PC-3 (cell line): ENCODE measurements at regions not wholly inside any gene's neighbourhood (a gene's known extent, or its start where the extent isn't known, plus 50 kb on each side); places are given as distances from the start of the nearest gene placed in this dataset.

Experiments
- ATAC-seq: fragments of 200-7000 bp; cut with Tn5 transposase; 2 replicates; pipeline ENCODE4 v1.9.1; 2020; ENCODE audit warnings: mild to moderate bottlenecking, moderate library complexity
- BruUV-seq: library from RNA; stranded (reverse); fragments of 400-500 nt; replicated peaks from 2 replicates; lab custom pipeline; 2021; lab: Mats Ljungman, UMichigan
- CTCF ChIA-PET: fragments of 300-600 bp; sonication (Branson Sonifier 250); formaldehyde crosslinking; loops from one replicate; lab custom pipeline; 2022; ENCODE audit warnings: antibody characterized with exemption; lab: Charles Lee
- POLR2A ChIA-PET: fragments of 300-600 bp; sonication (Branson Sonifier 250); formaldehyde crosslinking; loops from one replicate; lab custom pipeline; 2022; ENCODE audit warnings: antibody characterized with exemption; ENCODE audit not compliant: unreplicated experiment; lab: Charles Lee
- DNase-seq: peaks from one replicate; pipeline ENCODE4 v3.0.0-alpha.2; 2015
- H2AFZ ChIP-seq: fragments of 300-600 bp; sonication (generic); 2 replicates; pipeline ENCODE4 v1.6.0; 2016; ENCODE audit warnings: antibody characterized with exemption, low read length
- H3F3A ChIP-seq: fragments of 300-600 bp; sonication (generic); one replicate; pipeline ENCODE4 v1.6.0; 2017; ENCODE audit warnings: antibody characterized with exemption, low read length, control low read depth, mild to moderate bottlenecking; ENCODE audit not compliant: unreplicated experiment
- H3K27ac ChIP-seq: fragments of 300-600 bp; sonication (generic); 2 replicates; pipeline ENCODE4 v1.5.1; 2016; ENCODE audit warnings: mild to moderate bottlenecking, low read length
- H3K27me3 ChIP-seq: fragments of 300-600 bp; sonication (generic); 2 replicates; pipeline ENCODE4 v1.6.1; 2016; ENCODE audit warnings: low read length, mixed read lengths
- H3K36me3 ChIP-seq: fragments of 300-600 bp; sonication (generic); 2 replicates; pipeline ENCODE4 v1.6.1; 2016; ENCODE audit warnings: low read depth, mixed run types, low read length, mixed read lengths
- H3K4me1 ChIP-seq: fragments of 300-600 bp; sonication (generic); 2 replicates; pipeline ENCODE4 v1.5.1; 2016; ENCODE audit warnings: low read length; ENCODE audit not compliant: insufficient read depth
- H3K4me2 ChIP-seq: fragments of 300-600 bp; sonication (generic); 2 replicates; pipeline ENCODE4 v1.6.0; 2016; ENCODE audit warnings: low read length
- H3K4me3 ChIP-seq: fragments of 300-600 bp; sonication (generic); 2 replicates; pipeline ENCODE4 v1.5.1; 2016; ENCODE audit warnings: mild to moderate bottlenecking, low read length, mixed read lengths
- H3K79me2 ChIP-seq: fragments of 300-600 bp; sonication (generic); 2 replicates; pipeline ENCODE4 v1.6.1; 2017; ENCODE audit warnings: low read length, mixed read lengths
- H3K9ac ChIP-seq: fragments of 300-600 bp; sonication (generic); 2 replicates; pipeline ENCODE4 v1.6.0; 2016; ENCODE audit warnings: mild to moderate bottlenecking, low read length
- H3K9me2 ChIP-seq: fragments of 300-600 bp; sonication (generic); replicated peaks from 2 replicates; pipeline ENCODE4 v1.6.1; 2016; ENCODE audit warnings: mixed run types, low read length, mixed read lengths
- H3K9me3 ChIP-seq: fragments of 300-600 bp; sonication (generic); 2 replicates; pipeline ENCODE4 v1.6.1; 2016; ENCODE audit warnings: low read length, mixed read lengths
- H4K20me1 ChIP-seq: fragments of 300-600 bp; sonication (generic); 2 replicates; pipeline ENCODE4 v1.6.1; 2016; ENCODE audit warnings: low read length, mixed read lengths
- EZH2 ChIP-seq: fragments of 300-600 bp; sonication (generic); IDR thresholded peaks from one replicate; pipeline ENCODE4 v1.6.1; 2017; ENCODE audit warnings: antibody characterized with exemption, mild to moderate bottlenecking, low read length; ENCODE audit not compliant: unreplicated experiment
- EZH2phosphoT487 ChIP-seq: fragments of 300-600 bp; sonication (generic); IDR thresholded peaks from 2 replicates; pipeline ENCODE4 v1.6.1; 2018; ENCODE audit warnings: mild to moderate bottlenecking, antibody characterized with exemption, low read length, borderline replicate concordance
- intact Hi-C: fragments of 100-400 bp; cut with micrococcal nuclease; formaldehyde crosslinking; loops from 2 replicates; pipeline ENCODE4 v1.9.0; 2023
- TF ChIP-seq, protein P1 (sequence below): fragments of 300-600 bp; sonication (generic); conservative IDR thresholded peaks from 2 replicates; pipeline ENCODE4 v1.5.1; 2017; ENCODE audit warnings: antibody characterized with exemption, low read depth, mild to moderate bottlenecking, low read length

DNA sequence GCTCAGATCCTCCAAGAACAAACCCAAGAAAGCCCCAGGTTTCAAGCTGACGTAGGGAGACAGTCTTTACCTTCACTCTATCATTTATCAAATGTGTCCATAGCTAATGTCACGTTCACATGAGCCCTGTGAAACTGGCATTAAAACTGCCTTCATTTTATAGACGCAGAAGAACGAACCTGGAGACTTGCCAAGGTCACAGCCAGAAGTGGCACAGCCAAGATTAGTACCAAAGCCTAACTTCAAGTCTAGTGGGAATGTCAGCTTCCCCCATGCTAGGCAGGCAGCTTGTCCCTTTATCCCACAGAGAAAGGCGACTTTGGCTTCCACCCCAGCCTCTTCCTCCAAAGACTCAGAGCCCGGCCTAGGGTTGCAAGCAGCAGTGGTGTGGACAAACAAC lies 517.2 kb downstream of the SHQ1 start:
- ATAC-seq: no peak
- BruUV-seq: no TSS peak
- POLR2A ChIA-PET: interaction anchor here (0.6 kb wide), 1 partner anchor 490 kb away, joined by 4 read pairs; no protein-coding TSS in a partner anchor

DNA sequence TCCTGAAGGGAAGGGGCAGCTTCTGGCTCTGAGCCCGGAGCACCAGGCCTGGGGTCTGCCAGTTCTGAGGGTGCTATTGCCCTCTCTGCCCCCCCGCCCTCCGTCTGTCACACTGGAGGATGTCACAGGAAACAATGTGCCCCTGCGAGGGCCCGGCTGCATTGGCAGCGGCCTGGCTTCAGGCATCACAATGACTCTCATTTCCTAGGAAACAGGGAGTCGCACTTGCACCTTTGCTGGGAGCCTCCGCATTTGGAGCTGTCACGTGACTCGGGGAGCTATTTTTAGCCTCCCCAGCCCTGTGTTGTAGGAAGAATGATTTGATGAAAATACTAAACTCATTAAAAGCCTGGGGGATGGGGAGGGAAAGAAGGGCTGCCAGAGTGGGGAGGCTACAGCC lies 518.9 kb downstream of the SHQ1 start:
- H2AFZ ChIP-seq: no peak overlapping the region
- TF ChIP-seq EZH2phosphoT487 (no peak), EZH2 (no peak)
- TF ChIP-seq, protein P1, sequence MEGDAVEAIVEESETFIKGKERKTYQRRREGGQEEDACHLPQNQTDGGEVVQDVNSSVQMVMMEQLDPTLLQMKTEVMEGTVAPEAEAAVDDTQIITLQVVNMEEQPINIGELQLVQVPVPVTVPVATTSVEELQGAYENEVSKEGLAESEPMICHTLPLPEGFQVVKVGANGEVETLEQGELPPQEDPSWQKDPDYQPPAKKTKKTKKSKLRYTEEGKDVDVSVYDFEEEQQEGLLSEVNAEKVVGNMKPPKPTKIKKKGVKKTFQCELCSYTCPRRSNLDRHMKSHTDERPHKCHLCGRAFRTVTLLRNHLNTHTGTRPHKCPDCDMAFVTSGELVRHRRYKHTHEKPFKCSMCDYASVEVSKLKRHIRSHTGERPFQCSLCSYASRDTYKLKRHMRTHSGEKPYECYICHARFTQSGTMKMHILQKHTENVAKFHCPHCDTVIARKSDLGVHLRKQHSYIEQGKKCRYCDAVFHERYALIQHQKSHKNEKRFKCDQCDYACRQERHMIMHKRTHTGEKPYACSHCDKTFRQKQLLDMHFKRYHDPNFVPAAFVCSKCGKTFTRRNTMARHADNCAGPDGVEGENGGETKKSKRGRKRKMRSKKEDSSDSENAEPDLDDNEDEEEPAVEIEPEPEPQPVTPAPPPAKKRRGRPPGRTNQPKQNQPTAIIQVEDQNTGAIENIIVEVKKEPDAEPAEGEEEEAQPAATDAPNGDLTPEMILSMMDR: no peak
- BruUV-seq: no TSS peak
- H3K4me3 ChIP-seq: no peak overlapping the region
- no peaks in the 10 kb centered on the region for H3F3A ChIP-seq
- intact Hi-C loops: loop anchor here (5.0 kb wide), 1 partner anchor 103 kb away; no protein-coding TSS in a partner anchor
- no peak overlapping the region for H3K4me2 ChIP-seq
- H3K27ac ChIP-seq: no peak overlapping the region
- no peaks in the 10 kb centered on the region for H3K79me2 ChIP-seq
- ATAC-seq (no peak), DNase-seq (no peak)
- ChIA-PET POLR2A (no interaction called here), CTCF (no interaction called here)
- no peaks in the 10 kb centered on the region for H3K27me3 ChIP-seq
- no peaks in the 10 kb centered on the region for H3K4me1 ChIP-seq
- no peaks in the 10 kb centered on the region for H4K20me1 ChIP-seq
- no peaks in the 10 kb centered on the region for H3K36me3 ChIP-seq
- no peak overlapping the region for H3K9ac ChIP-seq
- no peaks in the 10 kb centered on the region for H3K9me3 ChIP-seq
- H3K9me2 ChIP-seq: no peaks in the 10 kb centered on the region

More for the DNA sequence above, 517.2 kb downstream of the SHQ1 start:
- Histone ChIP-seq H2AFZ (no peak overlapping the region), H3K79me2 (no peaks in the 10 kb centered on the region), H3K36me3 (no peaks in the 10 kb centered on the region), H3K9ac (no peak overlapping the region), H3K27me3 (no peaks in the 10 kb centered on the region), H3F3A (no peaks in the 10 kb centered on the region), H3K9me3 (no peaks in the 10 kb centered on the region), H3K4me2 (no peak overlapping the region), H3K4me1 (no peaks in the 10 kb centered on the region), H4K20me1 (no peaks in the 10 kb centered on the region), H3K27ac (no peak overlapping the region), H3K9me2 (no peaks in the 10 kb centered on the region), H3K4me3 (no peak overlapping the region)
- CTCF ChIA-PET: no interaction called here
- TF ChIP-seq EZH2phosphoT487 (no peak), EZH2 (no peak)
- TF ChIP-seq, protein P1: no peak
- intact Hi-C loops: no loop called here
- DNase-seq: no peak

DNA sequence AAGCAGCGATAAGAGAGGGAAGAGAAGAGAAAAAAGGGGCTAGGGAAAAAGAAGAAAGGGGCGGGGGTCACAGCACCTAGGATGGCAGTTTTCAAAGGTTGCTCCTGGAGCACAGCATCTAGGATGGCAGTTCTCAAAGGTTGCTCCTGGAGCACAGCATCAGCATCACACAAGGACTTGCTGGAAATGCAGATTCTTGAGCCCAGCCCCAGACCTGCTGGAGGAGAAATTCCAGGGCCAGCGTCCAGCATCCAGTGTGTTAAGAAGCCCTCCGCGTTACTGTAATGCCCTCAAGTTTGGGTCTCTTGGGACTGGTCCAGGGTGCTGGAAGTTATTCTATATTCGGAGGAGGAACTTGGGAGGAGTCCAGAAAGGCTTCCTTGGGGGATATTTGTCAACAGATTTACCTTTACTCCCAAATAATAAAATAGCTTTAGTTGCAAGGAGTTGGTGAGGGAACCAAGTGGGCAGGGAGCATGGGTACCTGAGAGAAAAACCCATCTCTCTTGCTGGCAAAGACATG lies 519.4 kb downstream of the SHQ1 start:
- Histone ChIP-seq H3F3A (no peaks in the 10 kb centered on the region), H3K9ac (no peak overlapping the region), H3K4me3 (no peak overlapping the region), H2AFZ (no peak overlapping the region), H3K9me2 (no peaks in the 10 kb centered on the region), H3K4me1 (no peaks in the 10 kb centered on the region), H3K79me2 (no peaks in the 10 kb centered on the region), H3K27me3 (no peaks in the 10 kb centered on the region), H3K27ac (no peak overlapping the region), H3K4me2 (no peak overlapping the region), H3K36me3 (no peaks in the 10 kb centered on the region), H3K9me3 (no peaks in the 10 kb centered on the region), H4K20me1 (no peaks in the 10 kb centered on the region)
- intact Hi-C loops: loop anchor here (5.0 kb wide), 1 partner anchor 103 kb away; no protein-coding TSS in a partner anchor
- no TSS peak for BruUV-seq
- DNase-seq (no peak), ATAC-seq (no peak)
- CTCF ChIA-PET: no interaction called here
- TF ChIP-seq EZH2 (no peak), EZH2phosphoT487 (no peak)
- TF ChIP-seq, protein P1: no peak
- POLR2A ChIA-PET: no interaction called here
